A549 (cell line): ENCODE measurements at regions not wholly inside any gene's neighbourhood (a gene's known extent, or its start where the extent isn't known, plus 50 kb on each side); places are given as distances from the start of the nearest gene placed in this dataset.

ENCODE experiments used
- BHLHE40 ChIP-seq: IDR thresholded peaks from 2 replicates; pipeline ENCODE4 v1.6.1; 2012; ENCODE audit warnings: low read depth, low read length, inconsistent platforms
- CTCF ChIP-seq: fragments of >200 bp; sonication (Bioruptor Twin); formaldehyde crosslinking; IDR thresholded peaks from 3 replicates; pipeline ENCODE4 v1.5.1; 2016
- HMGXB4 ChIP-seq: fragments of 250-450 bp; sonication (Bioruptor Pico); IDR thresholded peaks from 2 replicates; pipeline ENCODE4 v1.5.0; 2021; ENCODE audit warnings: mild to moderate bottlenecking, moderate library complexity, borderline replicate concordance
- POLR2A ChIP-seq: IDR thresholded peaks from 2 replicates; pipeline ENCODE4 v1.6.1; 2012; ENCODE audit warnings: mild to moderate bottlenecking, low read length
- RAD21 ChIP-seq, 2 experiments: fragments of >200 bp in 1 of 2; sonication (Bioruptor Twin) in 1 of 2; formaldehyde crosslinking in 1 of 2; IDR thresholded peaks in 1 of 2; conservative IDR thresholded peaks in 1 of 2; 2 replicates in 1 of 2; 3 replicates in 1 of 2; pipeline ENCODE4 v1.6.1; 2012 to 2018; ENCODE audit warnings: inconsistent platforms in 1 of 2

GRCh38 chr2:240236217-240237111, 96.0 kb upstream of the OTOS start:
- TF ChIP-seq RAD21 (conservative IDR thresholded peaks at IDR 0.05 in 1 of 2, IDR thresholded peaks at IDR 0.05 in 1 of 2) (no peak), BHLHE40 (no peak), CTCF (no peak), POLR2A (no peak), HMGXB4 (CRISPR knock-in tag) (no peak)
